ENCODE measurements at regions not wholly inside any gene's neighbourhood (a gene's known extent, or its start where the extent isn't known, plus 50 kb on each side); places are given as distances from the start of the nearest gene placed in this dataset.

DNA sequence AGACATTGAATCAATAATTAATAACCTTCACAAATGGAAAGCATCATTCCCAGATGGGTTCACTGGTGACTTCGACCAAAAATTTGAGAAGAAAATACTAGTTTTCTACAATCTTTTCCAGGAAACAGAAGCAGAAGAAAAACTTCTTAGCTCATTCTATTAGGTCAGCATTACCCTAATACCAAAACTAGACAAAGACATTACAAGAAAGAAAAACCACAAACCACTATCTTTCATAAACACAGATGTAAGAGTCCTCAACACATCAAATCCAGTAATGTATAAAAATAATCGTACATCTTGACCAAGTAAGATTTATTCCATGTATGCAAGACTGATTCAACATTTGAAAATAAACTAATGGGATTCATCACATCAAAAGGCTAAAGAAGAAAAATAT lies 64.0 kb upstream of the CDK1 start:
- H3K4me3 ChIP-seq (ENCODE audit: low read depth, poor library complexity, severe bottlenecking) = no peak overlapping the region
- no peak for DNase-seq (ENCODE audit: low spot score in 2 of 2)
- WGBS, 2 donors = 75 to 78% methylated on average over 2 of the region's 2 CpGs
- no peak for TF ChIP-seq POLR2A (IDR thresholded peaks at IDR 0.05)
- TF ChIP-seq, protein P1, sequence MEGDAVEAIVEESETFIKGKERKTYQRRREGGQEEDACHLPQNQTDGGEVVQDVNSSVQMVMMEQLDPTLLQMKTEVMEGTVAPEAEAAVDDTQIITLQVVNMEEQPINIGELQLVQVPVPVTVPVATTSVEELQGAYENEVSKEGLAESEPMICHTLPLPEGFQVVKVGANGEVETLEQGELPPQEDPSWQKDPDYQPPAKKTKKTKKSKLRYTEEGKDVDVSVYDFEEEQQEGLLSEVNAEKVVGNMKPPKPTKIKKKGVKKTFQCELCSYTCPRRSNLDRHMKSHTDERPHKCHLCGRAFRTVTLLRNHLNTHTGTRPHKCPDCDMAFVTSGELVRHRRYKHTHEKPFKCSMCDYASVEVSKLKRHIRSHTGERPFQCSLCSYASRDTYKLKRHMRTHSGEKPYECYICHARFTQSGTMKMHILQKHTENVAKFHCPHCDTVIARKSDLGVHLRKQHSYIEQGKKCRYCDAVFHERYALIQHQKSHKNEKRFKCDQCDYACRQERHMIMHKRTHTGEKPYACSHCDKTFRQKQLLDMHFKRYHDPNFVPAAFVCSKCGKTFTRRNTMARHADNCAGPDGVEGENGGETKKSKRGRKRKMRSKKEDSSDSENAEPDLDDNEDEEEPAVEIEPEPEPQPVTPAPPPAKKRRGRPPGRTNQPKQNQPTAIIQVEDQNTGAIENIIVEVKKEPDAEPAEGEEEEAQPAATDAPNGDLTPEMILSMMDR (IDR thresholded peaks at IDR 0.05) = no peak
- intact Hi-C loops (cut with DNase I; ENCODE audit: low total_unique reads) = no loop called here

- no peak for DNase-seq (ENCODE audit: low spot score in 2 of 2)
- no peak overlapping the region for H3K4me3 ChIP-seq (ENCODE audit: low read depth, poor library complexity, severe bottlenecking)
- intact Hi-C loops (cut with DNase I; ENCODE audit: low total_unique reads) = no loop called here
- WGBS, 2 donors = 92 to 96% methylated on average over 2 of the region's 2 CpGs
- TF ChIP-seq, protein P1 (IDR thresholded peaks at IDR 0.05) = no peak
- no peak for TF ChIP-seq POLR2A (IDR thresholded peaks at IDR 0.05)
Observed at GRCh38 chr10:60711496-60711895, 66.8 kb upstream of the CDK1 start.

DNA sequence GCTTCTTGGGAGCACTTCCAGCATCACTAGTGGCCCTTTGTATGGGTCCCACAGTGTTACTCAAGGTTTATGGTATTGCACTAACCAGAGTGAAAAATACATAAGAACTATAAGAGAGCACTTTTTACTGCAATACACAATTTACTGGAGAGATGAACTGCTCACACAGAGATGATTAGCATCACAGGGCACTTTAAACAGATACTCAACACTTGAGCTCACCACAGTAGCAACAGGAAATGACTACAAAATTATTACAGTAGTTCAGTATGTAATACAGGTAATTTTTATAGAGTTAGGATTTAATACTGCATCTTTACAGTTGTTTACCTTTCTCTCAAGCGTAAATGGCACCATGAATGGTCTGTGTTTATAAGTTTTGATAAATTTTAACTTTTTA lies 68.2 kb upstream of the CDK1 start:
- no peak for DNase-seq (ENCODE audit: low spot score in 2 of 2)
- WGBS, 2 donors = 91 to 93% methylated on average over 1 of the region's 1 CpG
- no peak overlapping the region for H3K4me3 ChIP-seq (ENCODE audit: low read depth, poor library complexity, severe bottlenecking)
- intact Hi-C loops (cut with DNase I; ENCODE audit: low total_unique reads) = no loop called here
- TF ChIP-seq POLR2A (IDR thresholded peaks at IDR 0.05) = no peak

GRCh38 chr10:60708666-60709065 lies 69.6 kb upstream of the CDK1 start:
- no peak for DNase-seq (ENCODE audit: low spot score in 2 of 2)
- no peak overlapping the region for H3K4me3 ChIP-seq (ENCODE audit: low read depth, poor library complexity, severe bottlenecking)
- WGBS, 2 donors = 52 to 54% methylated on average over 1 of the region's 1 CpG
- intact Hi-C loops (cut with DNase I; ENCODE audit: low total_unique reads) = no loop called here
- TF ChIP-seq POLR2A (IDR thresholded peaks at IDR 0.05) = no peak
- TF ChIP-seq, protein P1 (IDR thresholded peaks at IDR 0.05) = no peak

DNA sequence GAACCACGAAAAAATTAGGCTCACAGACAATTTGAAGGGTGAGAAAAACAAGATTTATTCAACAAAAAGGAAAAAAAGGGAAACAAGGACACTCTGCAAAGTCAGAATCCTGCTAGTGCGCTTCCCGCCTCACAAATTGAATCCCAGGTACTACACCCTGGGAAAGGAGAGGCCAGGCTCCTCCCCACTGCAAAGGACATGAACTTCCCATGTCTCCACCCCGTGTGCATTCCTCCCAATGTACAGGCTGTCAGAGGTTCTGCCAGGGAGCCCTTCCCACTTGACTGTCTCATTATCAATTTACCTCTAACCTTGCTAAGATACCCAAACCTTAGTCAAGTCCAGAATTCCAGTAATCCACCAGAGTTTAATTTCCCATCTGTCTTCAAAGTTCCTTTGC lies 70.4 kb upstream of the CDK1 start:
- intact Hi-C loops (cut with DNase I; ENCODE audit: low total_unique reads) = no loop called here
- no peak for DNase-seq (ENCODE audit: low spot score in 2 of 2)
- 69 to 75% methylated on average over 4 of the region's 4 CpGs for WGBS, 2 donors
- TF ChIP-seq POLR2A (IDR thresholded peaks at IDR 0.05) = no peak
- TF ChIP-seq, protein P1 (IDR thresholded peaks at IDR 0.05) = no peak
- H3K4me3 ChIP-seq (ENCODE audit: low read depth, poor library complexity, severe bottlenecking) = no peak overlapping the region

DNA sequence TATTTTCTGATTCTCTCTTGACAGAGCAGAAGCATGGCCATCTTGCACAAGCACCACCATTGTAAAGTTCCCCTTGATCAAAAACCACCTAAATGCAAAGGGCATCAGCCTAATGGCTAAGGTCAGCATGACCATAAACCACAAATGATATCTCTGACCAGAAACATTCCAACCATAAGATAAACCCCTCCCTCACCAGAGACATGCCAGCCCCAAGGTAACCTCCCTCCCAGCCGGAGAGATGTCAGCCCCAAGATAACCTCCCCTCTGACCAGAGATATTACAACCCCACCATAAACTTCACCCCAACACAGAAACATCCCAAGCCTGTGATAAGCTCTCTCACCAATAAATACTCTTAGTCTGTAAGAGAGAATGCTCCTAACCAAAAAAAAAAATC lies 72.1 kb upstream of the CDK1 start:
- 81 to 90% methylated on average over 1 of the region's 1 CpG for WGBS, 2 donors
- intact Hi-C loops (cut with DNase I; ENCODE audit: low total_unique reads) = no loop called here
- no peak overlapping the region for H3K4me3 ChIP-seq (ENCODE audit: low read depth, poor library complexity, severe bottlenecking)
- TF ChIP-seq, protein P1 (IDR thresholded peaks at IDR 0.05) = no peak
- no peak for TF ChIP-seq POLR2A (IDR thresholded peaks at IDR 0.05)
- no peak for DNase-seq (ENCODE audit: low spot score in 2 of 2)

Data from lower leg skin (tissue), 4 donors.